HUES48 (cell line): ENCODE measurements at regions not wholly inside any gene's neighbourhood (a gene's known extent, or its start where the extent isn't known, plus 50 kb on each side); places are given as distances from the start of the nearest gene placed in this dataset.

Source experiments
- H3K27ac ChIP-seq: one replicate; pipeline ENCODE4 v1.7.0; 2013; ENCODE audit warnings: low read depth, low read length, inconsistent platforms
- H3K27me3 ChIP-seq: 2 replicates; pipeline ENCODE4 v1.6.1; 2013; ENCODE audit warnings: mild to moderate bottlenecking, low read length; ENCODE audit not compliant: control insufficient read depth, insufficient read depth
- H3K36me3 ChIP-seq: 2 replicates; pipeline ENCODE4 v1.6.1; 2013; ENCODE audit warnings: low read length; ENCODE audit not compliant: control insufficient read depth, insufficient read depth
- H3K4me1 ChIP-seq: 2 replicates; pipeline ENCODE4 v1.6.1; 2013; ENCODE audit warnings: mild to moderate bottlenecking, low read length; ENCODE audit not compliant: control insufficient read depth, insufficient read depth
- H3K4me3 ChIP-seq: 2 replicates; pipeline ENCODE4 v1.5.1; 2013; ENCODE audit warnings: mild to moderate bottlenecking, low read depth, low read length
- H3K9ac ChIP-seq: 2 replicates; pipeline ENCODE4 v1.6.1; 2013; ENCODE audit warnings: mild to moderate bottlenecking, low read depth, low read length, moderate library complexity
- H3K9me3 ChIP-seq: 2 replicates; pipeline ENCODE4 v1.6.1; 2013; ENCODE audit warnings: low read length; ENCODE audit not compliant: control insufficient read depth, insufficient read depth

- Histone ChIP-seq H3K9me3 (no peaks in the 10 kb centered on the region), H3K36me3 (no peaks in the 10 kb centered on the region), H3K27me3 (no peaks in the 10 kb centered on the region), H3K4me1 (peaks cover 6% of the 10 kb centered on the region; the same call in 1 of the 2 replicates), H3K9ac (no peak overlapping the region), H3K4me3 (no peak overlapping the region), H3K27ac (peak overlapping the region; percentile 8)
These were observed 102.7 kb downstream of the SPCS3 start for GRCh38 chr4:176422511-176422910.

- H3K36me3 ChIP-seq, result no peaks in the 10 kb centered on the region
- no peak overlapping the region for H3K9ac ChIP-seq
- no peaks in the 10 kb centered on the region for H3K27me3 ChIP-seq
- H3K4me1 ChIP-seq, result peaks cover 6% of the 10 kb centered on the region; the same call in 1 of the 2 replicates
- no peak overlapping the region for H3K27ac ChIP-seq
- no peak overlapping the region for H3K4me3 ChIP-seq
- H3K9me3 ChIP-seq, result no peaks in the 10 kb centered on the region
These were observed 105.3 kb downstream of the SPCS3 start for GRCh38 chr4:176425035-176425434.

- H3K27me3 ChIP-seq, result no peaks in the 10 kb centered on the region
- H3K4me3 ChIP-seq, result no peak overlapping the region
- no peak overlapping the region for H3K9ac ChIP-seq
- H3K27ac ChIP-seq, result no peak overlapping the region
- H3K9me3 ChIP-seq, result no peaks in the 10 kb centered on the region
- H3K36me3 ChIP-seq, result no peaks in the 10 kb centered on the region
- H3K4me1 ChIP-seq, result no peaks in the 10 kb centered on the region
These were observed 113.2 kb downstream of the SPCS3 start for GRCh38 chr4:176432811-176433540.

GRCh38 chr4:176433983-176434382 lies 114.2 kb downstream of the SPCS3 start:
- Histone ChIP-seq H3K27ac (no peak overlapping the region), H3K4me1 (no peaks in the 10 kb centered on the region), H3K36me3 (no peaks in the 10 kb centered on the region), H3K9me3 (no peaks in the 10 kb centered on the region), H3K4me3 (no peak overlapping the region), H3K9ac (no peak overlapping the region), H3K27me3 (no peaks in the 10 kb centered on the region)

- Histone ChIP-seq H3K27me3 (no peaks in the 10 kb centered on the region), H3K27ac (no peak overlapping the region), H3K36me3 (no peaks in the 10 kb centered on the region), H3K4me1 (no peaks in the 10 kb centered on the region), H3K4me3 (no peak overlapping the region), H3K9me3 (no peaks in the 10 kb centered on the region), H3K9ac (no peak overlapping the region)
These were observed 116.1 kb downstream of the SPCS3 start for GRCh38 chr4:176435901-176436292.

- H3K36me3 ChIP-seq, result no peaks in the 10 kb centered on the region
- no peak overlapping the region for H3K9ac ChIP-seq
- no peak overlapping the region for H3K27ac ChIP-seq
- no peak overlapping the region for H3K4me3 ChIP-seq
- no peaks in the 10 kb centered on the region for H3K4me1 ChIP-seq
- H3K27me3 ChIP-seq, result no peaks in the 10 kb centered on the region
- H3K9me3 ChIP-seq, result no peaks in the 10 kb centered on the region
These were observed 116.7 kb downstream of the SPCS3 start for GRCh38 chr4:176436293-176436973.

GRCh38 chr4:176437756-176438155 lies 118.0 kb downstream of the SPCS3 start:
- Histone ChIP-seq H3K27ac (no peak overlapping the region), H3K4me1 (no peaks in the 10 kb centered on the region), H3K27me3 (no peaks in the 10 kb centered on the region), H3K9me3 (no peaks in the 10 kb centered on the region), H3K4me3 (no peak overlapping the region), H3K9ac (no peak overlapping the region), H3K36me3 (no peaks in the 10 kb centered on the region)

- Histone ChIP-seq H3K27ac (no peak overlapping the region), H3K4me1 (no peaks in the 10 kb centered on the region), H3K36me3 (no peaks in the 10 kb centered on the region), H3K9me3 (no peaks in the 10 kb centered on the region), H3K9ac (no peak overlapping the region), H3K27me3 (no peaks in the 10 kb centered on the region), H3K4me3 (no peak overlapping the region)
These were observed 118.6 kb downstream of the SPCS3 start for GRCh38 chr4:176438401-176438800.

GRCh38 chr4:176439611-176440010 lies 119.8 kb downstream of the SPCS3 start:
- H3K36me3 ChIP-seq, result no peaks in the 10 kb centered on the region
- H3K9ac ChIP-seq, result no peak overlapping the region
- no peaks in the 10 kb centered on the region for H3K27me3 ChIP-seq
- no peaks in the 10 kb centered on the region for H3K9me3 ChIP-seq
- H3K4me1 ChIP-seq, result no peaks in the 10 kb centered on the region
- no peak overlapping the region for H3K4me3 ChIP-seq
- H3K27ac ChIP-seq, result no peak overlapping the region

GRCh38 chr4:176440698-176441097 lies 120.9 kb downstream of the SPCS3 start:
- Histone ChIP-seq H3K4me3 (no peak overlapping the region), H3K9ac (no peak overlapping the region), H3K9me3 (no peaks in the 10 kb centered on the region), H3K27me3 (no peaks in the 10 kb centered on the region), H3K4me1 (no peaks in the 10 kb centered on the region), H3K36me3 (no peaks in the 10 kb centered on the region), H3K27ac (no peak overlapping the region)

- Histone ChIP-seq H3K36me3 (no peaks in the 10 kb centered on the region), H3K27ac (no peak overlapping the region), H3K9me3 (no peaks in the 10 kb centered on the region), H3K4me3 (no peak overlapping the region), H3K27me3 (no peaks in the 10 kb centered on the region), H3K9ac (no peak overlapping the region), H3K4me1 (no peaks in the 10 kb centered on the region)
These were observed 121.8 kb downstream of the SPCS3 start for GRCh38 chr4:176441594-176441993.
